ENCODE measurements at regions not wholly inside any gene's neighbourhood (a gene's known extent, or its start where the extent isn't known, plus 50 kb on each side); places are given as distances from the start of the nearest gene placed in this dataset.

GRCh38 chr9:117547904-117548303, 133.0 kb upstream of the ASTN2 start:
- no peak for DNase-seq

GRCh38 chr9:117546894-117547678, 132.2 kb upstream of the ASTN2 start:
- no peak for DNase-seq

- DNase-seq = no peak
Measured at GRCh38 chr9:117545846-117546245, 131.0 kb upstream of the ASTN2 start.

DNA sequence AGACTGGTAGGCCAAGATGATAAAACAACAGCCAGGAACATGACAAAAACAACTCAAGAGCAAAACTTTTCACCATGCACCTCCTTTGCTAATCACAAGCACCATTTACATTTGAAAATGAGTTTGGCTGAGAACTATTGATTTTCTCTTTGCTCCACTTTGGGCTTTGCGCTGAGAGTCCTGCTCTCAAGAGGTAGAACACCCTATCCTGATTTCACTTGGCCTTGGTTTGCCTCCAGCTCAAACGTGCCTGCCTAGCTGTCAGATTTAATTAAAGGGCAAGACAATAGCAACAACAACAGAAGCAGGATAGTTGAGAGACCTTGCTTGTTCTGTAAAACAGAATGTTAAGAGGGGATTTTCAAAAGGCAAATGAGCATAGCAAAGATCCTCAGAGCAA, 128.2 kb upstream of the ASTN2 start:
- DNase-seq = no peak

GRCh38 chr9:117542021-117542420, 127.2 kb upstream of the ASTN2 start:
- DNase-seq = no peak

GRCh38 chr9:117541181-117541580, 126.3 kb upstream of the ASTN2 start:
- DNase-seq = no peak

DNA sequence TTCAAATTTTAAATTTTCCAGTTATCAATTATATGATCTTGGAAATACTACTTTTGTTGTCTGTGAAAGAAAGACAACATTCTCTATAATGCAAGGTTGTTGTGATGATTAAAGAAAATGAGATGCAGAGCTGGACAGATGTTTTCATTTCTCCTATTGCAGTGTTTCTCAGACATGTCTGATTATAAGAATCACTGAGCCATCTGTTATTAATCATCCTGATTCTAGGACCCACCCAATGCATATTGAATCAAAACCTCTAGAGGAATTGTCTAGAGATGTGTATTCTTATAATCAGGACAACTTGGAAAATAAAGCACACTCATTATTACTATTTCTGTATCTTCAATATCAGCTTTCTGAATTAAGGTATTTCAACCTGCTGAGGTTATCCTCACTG, 121.1 kb upstream of the ASTN2 start:
- no peak for DNase-seq

DNA sequence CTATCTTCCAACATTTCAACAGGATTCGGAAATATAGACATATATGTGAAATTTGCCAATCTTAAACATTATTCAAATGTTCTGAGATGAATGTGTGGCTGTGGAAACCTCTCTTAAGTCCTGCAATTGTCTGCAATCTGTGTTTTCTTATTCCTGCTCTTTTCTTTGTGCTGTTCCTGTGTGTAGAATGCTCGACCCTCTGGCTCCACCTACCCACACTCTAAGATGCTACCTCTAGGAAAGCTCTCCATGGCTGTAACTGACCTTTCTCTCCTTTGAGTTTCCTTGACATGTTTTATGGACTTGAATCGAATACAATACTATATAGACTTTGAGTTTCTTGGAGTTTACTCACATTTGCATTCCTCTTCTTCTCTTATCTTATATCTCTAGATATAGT, 120.6 kb upstream of the ASTN2 start:
- no peak for DNase-seq

- DNase-seq = peak in 1 of 4 experiments; percentile 3
Measured at GRCh38 chr9:117528225-117528624, 113.4 kb upstream of the ASTN2 start.

DNA sequence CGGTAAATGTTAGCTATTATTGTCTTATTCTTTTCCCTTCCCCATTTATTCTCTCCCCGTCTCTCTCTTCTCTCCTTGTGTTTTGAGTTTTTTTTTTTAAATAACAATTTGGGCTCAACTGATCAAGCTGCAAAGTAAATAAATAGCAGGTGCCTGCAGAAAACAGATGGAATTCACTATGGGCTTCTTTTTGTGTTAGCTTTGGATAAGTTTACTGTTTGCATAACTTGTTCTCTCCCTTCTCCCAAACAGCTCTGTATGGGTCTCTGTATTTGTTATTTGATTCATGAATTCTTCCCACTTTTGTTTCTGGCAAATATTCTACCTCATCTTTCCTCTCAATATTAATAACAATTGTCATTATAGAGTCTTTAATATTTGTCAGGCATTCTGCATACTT, 111.8 kb upstream of the ASTN2 start:
- DNase-seq = no peak

GRCh38 chr9:117523531-117524153, 108.8 kb upstream of the ASTN2 start:
- no peak for DNase-seq

DNA sequence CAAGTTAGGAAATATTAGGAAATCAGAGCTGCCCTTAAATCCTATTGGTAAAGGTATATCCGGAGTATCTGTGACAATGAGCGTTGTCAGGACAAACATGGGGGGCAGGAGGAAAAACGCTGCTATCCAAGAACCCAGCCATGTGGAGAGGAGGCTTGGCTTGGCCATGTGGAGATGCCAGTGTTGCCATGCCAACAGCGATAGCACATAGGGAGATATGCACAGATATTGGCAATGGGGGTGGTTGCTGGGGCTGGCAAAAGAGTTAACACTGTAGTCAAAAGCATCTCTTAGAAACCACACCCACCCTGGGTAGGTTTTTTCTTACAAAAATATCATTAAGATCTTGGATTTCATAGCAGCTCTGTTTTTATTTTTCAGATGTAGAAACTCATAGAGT, 106.4 kb upstream of the ASTN2 start:
- no peak for DNase-seq

DNA sequence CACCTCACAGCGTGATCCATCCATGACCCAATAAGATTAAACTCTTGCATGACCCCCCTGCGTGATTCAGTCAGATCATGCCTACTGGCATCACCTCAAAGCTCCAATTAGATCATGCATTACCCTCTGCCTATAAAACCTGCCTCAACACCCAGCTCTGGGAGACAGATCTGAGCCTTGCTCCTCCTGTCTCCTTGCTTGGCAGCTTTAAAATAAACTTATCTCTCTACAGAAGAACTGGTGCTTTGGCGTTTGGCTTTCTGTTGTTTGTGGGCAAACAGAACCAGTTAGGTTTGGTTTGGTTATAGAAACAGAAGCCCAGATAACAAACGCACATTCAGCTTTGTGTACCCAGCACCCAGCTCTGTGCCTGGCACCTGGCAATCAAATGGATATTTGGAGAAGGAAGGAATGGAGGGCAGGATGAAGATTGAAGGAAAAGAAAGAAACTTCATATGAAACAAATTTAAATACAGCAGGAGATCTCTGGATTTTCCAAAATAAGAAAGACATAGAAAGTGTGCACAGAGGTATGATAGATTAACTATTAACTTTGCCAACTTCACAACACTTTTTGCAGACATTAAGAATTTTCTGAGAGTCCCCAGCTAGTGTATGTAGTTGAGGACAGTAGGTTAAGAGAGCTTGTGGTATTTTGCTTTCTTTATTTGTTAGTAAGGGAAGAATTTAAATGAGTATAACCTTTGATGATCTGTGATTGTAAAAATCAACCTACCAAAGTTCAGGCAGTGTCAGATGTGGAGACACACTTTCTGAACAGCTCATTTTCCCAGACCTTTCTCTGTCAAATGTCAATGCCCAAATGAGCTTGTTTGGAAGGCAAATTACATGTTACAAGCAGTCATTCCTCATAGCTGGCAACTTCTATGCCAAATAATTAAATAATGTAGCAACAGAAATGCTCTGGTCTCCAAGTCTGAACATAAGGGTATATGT, 102.1 kb upstream of the ASTN2 start:
- no peak for DNase-seq

- DNase-seq = no peak
Measured at GRCh38 chr9:117511852-117512481, 97.1 kb upstream of the ASTN2 start.

DNA sequence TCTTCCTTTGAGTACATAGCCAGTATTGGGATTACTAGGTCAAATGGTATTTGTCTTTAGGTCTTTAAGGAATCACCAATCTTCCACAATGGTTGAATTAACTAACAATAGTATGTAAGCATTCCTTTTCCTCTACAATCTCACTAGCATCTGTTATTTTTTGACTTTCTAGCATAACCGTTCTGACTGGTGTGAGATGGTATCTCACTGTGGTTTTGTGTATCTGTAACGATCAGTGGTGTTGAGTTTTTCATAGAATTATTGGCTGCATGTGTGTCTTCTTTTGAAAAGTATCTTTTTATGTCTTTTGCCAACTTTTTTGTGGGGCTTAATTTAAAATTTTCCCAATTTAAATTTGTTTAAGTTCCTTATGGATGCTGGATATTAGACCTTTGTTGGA, 81.5 kb upstream of the ASTN2 start:
- DNase-seq = no peak

DNA sequence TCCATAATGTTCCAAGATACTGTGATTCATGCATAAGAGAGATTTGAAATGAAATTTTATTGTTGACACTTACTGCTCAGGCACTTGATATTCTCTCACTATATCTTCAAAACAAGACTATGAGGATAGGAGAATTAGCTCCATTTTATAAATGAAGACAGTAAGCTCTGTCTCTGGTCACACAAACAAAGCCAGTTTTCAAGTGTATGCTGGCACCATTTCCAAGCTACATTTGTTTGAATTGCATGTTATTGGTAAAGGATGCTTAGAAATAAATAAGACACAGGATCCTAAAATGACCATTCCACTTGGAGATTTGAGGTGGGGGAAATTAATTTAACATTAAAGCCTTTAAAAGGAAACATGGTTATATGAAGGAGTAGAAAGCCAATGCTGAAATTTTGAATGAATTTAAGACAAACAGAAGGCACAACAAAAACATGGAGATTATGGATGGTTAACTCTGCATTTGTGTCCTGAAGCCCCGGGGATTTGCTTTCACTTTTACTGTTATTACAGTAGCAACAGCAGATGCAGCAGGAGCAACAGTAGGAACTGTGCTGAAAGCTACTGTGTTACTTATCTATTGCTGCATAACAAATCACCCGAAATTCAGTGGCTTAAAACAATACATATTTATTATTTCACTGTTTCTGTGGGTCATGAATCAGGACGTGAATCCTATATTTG, 79.7 kb upstream of the ASTN2 start:
- DNase-seq = no peak

DNA sequence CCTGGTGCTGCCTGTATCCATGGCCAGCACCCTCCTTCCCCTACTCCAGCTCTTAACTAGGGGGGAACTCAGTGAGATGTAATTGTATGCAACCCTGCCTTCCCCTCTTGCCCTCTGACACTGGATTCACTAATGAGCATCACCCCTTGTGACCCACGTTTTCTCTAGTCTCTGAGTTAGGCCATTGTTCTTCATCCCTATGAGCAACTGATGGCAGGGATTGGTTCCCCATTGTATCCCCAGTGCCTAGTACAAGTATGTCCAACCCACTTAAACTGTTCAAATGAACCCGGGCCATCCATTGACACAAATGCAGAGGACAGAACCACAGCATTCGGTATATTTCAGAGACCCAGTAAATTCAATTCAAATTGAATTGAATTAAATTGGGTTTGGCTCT, 77.6 kb upstream of the ASTN2 start:
- no peak for DNase-seq

DNA sequence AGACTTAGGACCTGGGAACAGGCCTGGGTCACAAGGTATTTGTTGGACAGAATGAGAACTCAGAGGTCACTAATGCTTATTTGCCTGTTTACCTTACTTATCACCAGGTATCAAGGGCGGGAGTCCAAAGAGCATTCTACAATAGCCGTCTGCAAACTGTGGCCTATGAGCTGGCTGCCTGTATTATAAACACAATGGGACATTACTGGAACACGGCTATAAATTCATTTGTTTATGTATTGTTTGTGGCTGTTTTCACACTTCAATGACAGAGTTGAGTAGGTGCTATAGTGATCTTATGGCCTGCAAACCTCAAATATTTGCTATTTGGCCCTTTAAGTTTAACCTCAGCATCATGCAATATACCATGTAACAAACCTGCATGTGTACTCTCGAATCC, 76.6 kb upstream of the ASTN2 start:
- DNase-seq = no peak

DNA sequence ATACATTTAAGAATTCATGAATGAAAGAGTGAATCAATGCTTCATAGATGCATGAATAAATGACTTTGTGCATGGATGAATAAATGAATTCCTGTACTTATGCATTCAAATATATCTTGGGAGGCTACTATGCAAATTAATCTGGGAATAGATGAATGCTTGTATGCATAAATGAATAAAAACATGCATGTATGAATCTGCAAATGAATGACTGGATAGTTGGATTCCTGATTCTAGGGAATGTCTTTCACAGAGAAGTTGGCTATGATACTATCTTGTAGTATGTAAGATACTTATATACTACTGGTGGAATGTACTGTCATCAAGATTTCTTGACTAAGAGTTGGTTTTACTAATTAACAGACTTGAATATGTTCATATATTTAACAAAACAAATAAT, 75.3 kb upstream of the ASTN2 start:
- DNase-seq = no peak

- DNase-seq = no peak
Measured at GRCh38 chr9:117488659-117489058, 73.8 kb upstream of the ASTN2 start.

GRCh38 chr9:117487555-117488175, 72.8 kb upstream of the ASTN2 start:
- DNase-seq = peak; percentile 64 to 69 (median 64)

GRCh38 chr9:117486426-117486825, 71.6 kb upstream of the ASTN2 start:
- DNase-seq = no peak

Measured in suppressor macrophage (primary cell).